MM.1S (cell line): ENCODE measurements at regions not wholly inside any gene's neighbourhood (a gene's known extent, or its start where the extent isn't known, plus 50 kb on each side); places are given as distances from the start of the nearest gene placed in this dataset.

Source experiments
- CTCF ChIP-seq: fragments of 300-600 bp; sonication (generic); IDR thresholded peaks from 2 replicates; pipeline ENCODE4 v1.5.1; 2016; ENCODE audit warnings: antibody characterized with exemption, low read length, mixed read lengths
- EZH2 ChIP-seq: fragments of 300-600 bp; sonication (generic); optimal IDR thresholded peaks from 2 replicates; pipeline ENCODE3; 2017; ENCODE audit warnings: low read depth, mild to moderate bottlenecking, antibody characterized with exemption, low read length, mixed read lengths
- EZH2phosphoT487 ChIP-seq: fragments of 300-600 bp; sonication (generic); IDR thresholded peaks from 2 replicates; pipeline ENCODE4 v1.6.1; 2018; ENCODE audit warnings: antibody characterized with exemption, low read length

- TF ChIP-seq CTCF (no peak), EZH2 (no peak), EZH2phosphoT487 (no peak)
Measured at GRCh38 chr3:17798000-17798399, 55.6 kb upstream of the TBC1D5 start.
